ENCODE measurements at regions not wholly inside any gene's neighbourhood (a gene's known extent, or its start where the extent isn't known, plus 50 kb on each side); places are given as distances from the start of the nearest gene placed in this dataset.
"Not testable (repeated sequence)": the region's sequence is repeated elsewhere in the genome, so short reads cannot be mapped to it uniquely, and the experiment has no call there.

DNA sequence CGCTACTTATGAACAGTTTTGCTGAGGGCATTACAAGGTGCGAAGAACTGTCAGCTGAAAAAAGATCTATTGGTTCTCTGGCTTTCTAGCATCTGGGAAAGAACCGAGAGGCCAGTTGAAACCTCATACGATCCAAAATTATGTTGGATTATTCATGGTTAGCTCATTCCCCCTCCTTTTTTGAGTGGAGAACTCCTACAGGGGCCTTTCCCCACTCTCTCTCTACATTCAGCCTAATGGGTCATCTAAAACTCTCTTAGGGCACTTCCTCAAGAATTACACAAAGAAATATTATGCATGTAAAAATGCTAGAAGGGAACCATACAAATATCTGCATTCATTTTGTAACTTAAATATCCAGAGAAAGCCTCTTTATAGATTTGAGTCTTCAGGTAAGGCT lies 358.2 kb downstream of the ADGRL2 start:
- DNase-seq (ENCODE audit: low read depth in 2 of 2) = no peak

DNA sequence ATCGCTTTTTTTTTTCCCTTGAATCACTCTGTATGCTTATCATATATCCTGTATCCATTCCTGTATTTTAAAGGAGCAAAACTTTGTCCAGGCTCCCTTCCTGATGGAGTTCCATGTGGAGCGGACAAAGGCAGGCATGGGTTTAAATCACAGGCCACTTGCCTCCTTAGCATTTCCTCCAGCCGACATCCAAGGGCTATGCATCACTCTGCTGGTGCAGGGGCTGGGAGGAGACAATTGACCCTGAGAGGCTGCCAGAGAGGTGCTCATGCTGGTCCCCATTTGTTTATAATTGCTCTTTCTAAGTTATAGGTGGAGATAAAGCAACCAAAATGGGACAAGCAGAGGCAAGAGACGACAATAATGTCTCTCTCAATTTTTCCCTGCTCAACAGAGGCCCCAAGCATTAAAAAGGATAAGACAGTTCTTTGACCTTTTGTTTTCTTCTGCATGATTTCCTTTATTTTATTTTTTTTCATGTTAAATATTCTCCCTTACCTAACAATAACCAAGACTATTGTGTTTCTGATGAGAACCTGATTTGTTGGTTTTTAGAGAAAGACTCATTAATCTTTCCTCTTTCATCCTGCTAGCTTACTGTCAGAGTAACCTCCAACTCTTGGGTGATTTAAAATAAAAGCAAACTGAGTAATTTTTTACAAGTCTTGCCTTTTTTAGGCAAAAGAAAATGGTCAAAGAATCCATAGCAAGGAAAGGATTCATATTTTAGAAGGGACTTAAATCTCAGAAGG lies 353.7 kb downstream of the ADGRL2 start:
- no peak for DNase-seq (ENCODE audit: low read depth in 2 of 2)

DNA sequence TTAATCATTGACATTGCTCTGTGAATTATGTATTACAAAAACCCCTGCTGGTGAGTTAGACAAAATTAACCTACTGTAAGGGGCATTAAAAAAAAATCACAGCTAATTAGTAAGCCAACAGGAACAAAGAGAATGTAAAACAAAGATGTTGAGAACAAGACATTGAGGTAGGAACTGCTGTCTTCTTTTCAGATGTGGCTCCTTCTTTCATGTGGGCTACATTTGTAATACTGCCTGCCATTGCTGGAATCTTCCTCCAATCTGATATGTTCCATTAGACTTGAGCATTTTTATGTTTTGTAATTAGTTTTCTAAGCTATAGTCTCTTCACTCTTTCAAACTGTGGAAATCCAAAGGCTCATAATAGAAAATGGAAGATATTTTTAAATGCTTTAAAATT lies 353.0 kb downstream of the ADGRL2 start:
- no peak for DNase-seq (ENCODE audit: low read depth in 2 of 2)

DNA sequence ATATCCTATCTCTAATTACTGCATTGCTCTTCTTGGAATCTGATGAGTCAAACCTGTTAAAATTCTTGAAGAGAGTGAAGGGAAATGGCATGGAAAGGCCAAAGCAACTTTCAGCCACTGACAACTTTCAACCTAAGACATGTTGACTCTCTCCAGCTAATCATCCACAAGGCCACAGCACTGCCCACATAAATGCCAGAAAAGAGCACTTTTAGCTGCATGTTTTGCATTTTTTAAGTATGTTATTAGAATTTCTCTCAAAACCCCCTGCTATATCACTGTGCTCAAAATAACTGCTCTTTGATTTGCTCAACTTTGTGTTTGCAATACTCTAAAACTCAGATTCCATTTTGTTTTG lies 352.5 kb downstream of the ADGRL2 start:
- no peak for DNase-seq (ENCODE audit: low read depth in 2 of 2)

DNA sequence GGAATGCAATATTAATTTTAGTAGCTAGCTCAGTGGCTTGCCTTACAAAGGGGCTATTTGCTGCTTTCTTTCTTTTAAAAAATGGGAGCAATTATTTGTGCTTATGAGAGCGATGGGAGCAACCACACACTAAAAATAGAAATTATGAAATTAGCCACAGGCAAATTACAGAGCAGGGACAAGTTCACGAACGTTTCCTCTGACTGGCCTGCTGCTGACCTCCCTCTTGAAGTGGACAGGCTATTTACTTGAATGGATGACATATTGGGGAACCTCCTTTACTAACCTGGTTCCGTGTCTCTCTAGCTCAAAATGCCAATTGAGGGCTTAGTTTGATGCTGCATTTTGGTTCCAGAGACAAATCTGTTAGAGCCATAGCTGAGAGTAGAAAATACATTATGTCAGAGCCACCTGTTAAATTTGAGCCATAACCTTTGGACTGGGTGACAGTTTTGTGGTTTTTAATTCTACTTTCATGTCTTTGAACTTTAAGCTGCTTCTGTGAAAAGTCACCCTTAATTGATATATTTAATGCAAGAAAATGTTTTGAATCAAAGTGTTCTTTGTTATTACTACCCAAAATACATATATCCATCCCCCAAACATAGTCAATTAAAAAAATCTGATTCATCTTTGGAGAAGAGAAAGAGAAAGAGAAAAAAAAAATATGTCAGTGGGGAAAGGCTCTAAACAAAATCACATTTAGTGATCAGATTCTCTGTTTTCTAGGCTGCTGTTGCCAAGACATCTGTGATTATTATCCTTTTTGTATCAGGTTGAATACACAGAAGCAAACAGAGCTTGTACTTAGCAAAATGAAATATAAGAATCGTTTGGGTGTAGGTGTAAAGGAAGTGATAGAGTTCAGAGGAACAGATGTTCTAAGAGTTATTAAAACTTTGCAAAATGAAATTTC lies 351.9 kb downstream of the ADGRL2 start:
- DNase-seq (ENCODE audit: low read depth in 2 of 2) = no peak

DNA sequence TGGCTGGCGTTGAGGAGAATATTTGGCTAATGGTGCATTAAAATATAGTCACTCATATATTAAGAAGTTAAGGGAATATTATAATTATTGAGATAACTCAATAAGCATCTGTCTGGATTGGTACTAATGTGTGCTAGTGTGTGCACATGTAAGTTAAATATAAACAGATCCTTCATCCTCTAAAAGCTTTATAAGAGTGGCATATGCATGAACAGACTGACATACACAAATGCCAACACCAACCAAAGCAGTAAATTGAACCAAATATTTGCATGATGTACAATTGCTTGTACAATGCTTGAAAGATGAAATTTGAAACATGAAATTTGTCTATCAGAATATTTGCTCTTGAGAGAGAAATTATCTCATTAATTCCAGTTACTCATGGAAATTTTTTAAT lies 344.9 kb downstream of the ADGRL2 start:
- no peak for DNase-seq (ENCODE audit: low read depth in 2 of 2)

DNA sequence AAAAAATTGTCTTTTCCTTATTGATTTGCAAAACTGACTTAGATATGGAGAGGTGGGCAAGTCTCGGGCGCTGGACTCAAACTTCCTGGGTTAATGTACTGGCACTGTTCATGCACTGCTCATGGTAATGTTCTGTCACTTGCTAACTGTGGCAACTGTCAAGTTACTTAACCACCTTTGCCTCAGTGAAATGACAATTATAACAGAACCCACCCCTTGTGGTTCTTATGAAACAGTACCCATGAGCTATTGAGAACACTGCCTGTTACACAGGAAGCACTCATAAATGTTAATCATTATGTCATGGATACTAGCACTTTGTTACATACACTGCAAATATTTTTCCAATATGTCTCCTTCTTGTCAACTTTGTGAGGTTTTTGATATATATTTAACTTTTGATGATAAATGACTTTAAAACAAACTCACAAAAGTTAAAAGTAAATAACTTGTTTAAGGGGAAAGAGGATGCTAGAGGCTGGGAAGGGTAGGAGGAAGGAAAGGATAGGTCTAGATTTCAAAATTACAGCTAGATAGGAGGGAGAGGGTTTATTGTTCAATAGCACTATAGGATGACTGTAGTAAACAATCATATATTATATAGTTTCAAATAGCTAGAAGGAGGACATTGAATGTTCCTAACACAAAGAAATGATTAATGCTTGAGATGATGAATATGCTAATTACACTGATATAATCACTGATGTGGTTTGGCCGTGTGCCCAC lies 342.5 kb downstream of the ADGRL2 start:
- no peak for DNase-seq (ENCODE audit: low read depth in 2 of 2)

DNA sequence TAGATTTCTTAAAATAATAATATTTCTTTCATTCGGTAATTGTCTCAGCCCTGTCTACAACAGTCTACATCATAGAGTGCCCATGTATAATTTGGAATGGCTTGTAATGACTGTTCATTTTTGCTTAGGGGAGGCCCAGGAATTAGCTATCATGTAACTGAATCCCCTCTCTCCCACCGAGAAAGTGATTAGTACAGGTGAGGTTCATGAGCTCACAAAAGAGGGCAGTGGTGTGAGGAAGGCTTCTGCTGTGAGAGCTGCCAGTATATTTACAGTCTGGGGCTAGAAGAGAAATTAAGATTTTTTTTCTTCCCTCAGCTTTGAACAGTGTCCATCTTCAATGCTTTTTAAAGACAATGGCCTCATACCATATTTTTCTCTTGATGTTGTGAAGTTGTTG lies 340.7 kb downstream of the ADGRL2 start:
- DNase-seq (ENCODE audit: low read depth in 2 of 2) = no peak

DNA sequence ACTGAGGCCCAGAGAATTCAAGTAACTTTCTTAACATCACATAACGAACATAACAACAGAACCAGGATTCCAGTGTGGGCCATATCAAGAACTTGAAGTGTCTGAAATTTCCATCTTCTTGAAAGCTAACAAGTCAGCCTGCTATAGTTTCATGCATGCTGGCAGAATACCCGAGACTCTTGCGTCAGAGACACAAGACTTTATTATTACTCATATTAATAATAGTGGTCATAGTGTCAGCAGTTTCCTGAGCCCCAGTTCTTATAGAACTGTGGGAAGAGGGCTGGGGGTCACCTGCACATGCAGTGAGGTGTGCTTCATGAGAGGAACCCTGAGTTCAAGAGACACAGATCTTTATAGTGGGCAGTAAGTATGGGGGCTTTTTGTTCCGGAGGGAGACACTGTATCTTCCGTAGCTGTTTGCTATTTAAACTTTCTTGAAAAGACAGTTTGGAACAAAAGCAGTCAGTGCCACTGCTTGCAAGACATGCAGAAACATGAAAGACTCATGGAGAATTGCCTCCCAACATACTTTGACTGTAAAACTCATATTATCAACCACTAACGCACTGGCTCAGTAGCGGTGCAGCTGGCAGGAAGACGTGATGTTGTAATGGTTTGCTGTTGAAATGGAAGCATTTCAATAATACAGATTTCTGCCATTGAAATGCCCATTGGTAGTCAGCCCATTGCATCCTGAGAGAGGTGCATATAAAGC lies 339.2 kb downstream of the ADGRL2 start:
- no peak for DNase-seq (ENCODE audit: low read depth in 2 of 2)

DNA sequence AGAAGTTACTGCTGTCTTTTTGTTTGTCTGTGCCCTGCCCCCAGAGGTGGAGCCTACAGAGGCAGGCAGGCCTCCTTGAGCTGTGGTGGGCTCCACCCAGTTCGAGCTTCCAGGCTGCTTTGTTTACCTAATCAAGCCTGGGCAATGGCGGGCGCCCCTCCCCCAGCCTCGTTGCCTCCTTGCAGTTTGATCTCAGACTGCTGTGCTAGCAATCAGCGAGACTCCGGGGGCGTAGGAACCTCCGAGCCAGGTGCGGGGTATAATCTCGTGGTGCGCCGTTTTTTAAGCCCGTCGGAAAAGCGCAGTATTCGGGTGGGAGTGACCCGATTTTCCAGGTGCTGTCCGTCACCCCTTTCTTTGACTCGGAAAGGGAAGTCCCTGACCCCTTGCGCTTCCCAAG lies 335.6 kb downstream of the ADGRL2 start:
- DNase-seq (ENCODE audit: low read depth in 2 of 2) = not testable (repeated sequence)

DNA sequence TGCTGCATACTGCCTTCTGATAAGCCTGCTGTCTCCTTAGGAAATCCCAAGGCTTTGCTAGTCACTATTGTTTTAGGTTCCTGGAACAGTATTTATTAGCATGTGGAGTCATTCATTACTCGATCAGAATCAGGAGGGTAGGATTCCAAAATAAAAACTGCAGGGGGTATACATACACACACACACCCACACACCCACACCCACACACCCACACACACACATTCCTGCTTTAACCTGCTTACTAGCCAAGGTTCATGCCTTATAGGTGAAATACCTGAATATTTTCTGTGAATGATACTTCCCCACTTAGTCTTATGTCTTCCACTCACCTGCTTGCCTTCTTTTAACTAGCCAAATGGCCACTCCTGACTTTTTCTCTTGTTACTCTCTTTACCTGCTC lies 325.1 kb downstream of the ADGRL2 start:
- DNase-seq (ENCODE audit: low read depth in 2 of 2) = no peak

DNA sequence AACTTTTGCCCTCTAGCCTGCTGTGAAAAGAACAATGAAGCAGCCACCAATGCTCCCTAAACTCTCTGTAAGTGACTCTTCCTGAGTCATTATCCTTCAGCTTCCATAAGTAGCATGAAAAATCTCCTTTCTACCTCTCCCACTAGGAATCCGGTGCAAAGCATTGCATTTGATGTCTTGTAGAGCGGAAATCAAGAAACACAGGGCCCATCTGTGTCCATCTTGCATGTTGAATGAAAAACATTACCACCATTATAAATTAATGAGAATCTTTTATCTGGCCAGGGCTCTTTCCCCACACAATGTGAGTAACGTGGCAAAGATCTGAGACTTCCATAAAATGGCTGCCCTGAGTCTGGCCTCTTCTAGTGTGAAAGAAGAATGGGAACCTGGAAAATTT lies 324.4 kb downstream of the ADGRL2 start:
- DNase-seq (ENCODE audit: low read depth in 2 of 2) = no peak

DNA sequence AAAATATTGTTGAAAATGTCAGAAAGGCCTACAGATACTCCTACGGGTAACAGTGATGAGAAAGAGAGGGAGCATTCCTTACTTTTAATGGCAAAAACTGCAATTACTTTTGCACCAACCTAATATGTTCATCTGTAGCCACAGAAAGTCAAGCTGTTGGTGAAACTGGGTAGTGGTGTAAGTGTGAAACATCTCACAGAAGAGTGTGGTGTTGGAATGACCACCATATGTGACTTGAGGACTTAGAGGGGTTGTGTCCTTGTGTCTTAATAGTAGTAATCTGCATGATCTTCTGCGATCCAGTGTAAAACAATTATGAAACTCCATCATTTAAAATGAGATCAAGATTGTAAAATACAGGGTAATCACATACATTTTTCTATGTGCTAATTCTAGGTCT lies 320.7 kb downstream of the ADGRL2 start:
- no peak for DNase-seq (ENCODE audit: low read depth in 2 of 2)

DNA sequence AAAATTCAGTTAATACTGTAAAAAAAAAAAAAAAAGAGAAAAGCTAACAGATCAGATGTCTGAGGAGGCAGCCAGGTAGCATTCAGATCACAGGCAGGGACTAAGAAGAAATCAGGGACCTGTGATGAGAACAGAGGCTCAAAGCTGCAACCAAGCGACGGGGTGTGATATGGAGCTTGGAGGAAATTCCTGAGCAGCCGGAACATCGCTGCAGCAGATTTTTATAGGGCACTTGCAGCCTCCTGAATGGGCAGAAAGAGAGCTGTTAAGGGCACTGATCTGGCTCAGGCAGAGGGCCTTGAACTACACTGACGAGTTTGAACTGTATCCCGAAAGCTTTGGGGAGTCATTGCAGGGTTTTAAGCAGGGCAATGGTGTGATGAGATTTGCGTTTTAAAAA lies 315.4 kb downstream of the ADGRL2 start:
- no peak for DNase-seq (ENCODE audit: low read depth in 2 of 2)

DNA sequence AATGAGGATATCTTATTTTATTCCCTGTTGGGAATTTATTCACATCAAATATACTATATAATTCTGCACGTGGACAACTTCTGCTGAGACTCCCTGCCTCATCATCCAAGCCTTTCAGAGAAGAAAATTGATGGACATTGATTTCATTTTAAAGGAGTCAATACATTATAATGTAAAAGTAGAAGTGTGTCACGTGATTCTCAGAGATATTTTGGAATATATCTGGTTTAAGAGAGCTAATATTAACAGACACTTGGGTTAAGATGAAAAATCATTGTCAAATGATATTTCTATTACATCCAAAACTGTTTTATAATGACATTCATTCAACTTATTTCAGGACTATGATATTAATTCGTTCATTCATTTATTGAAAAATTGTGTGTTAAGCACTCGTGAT lies 314.2 kb downstream of the ADGRL2 start:
- no peak for DNase-seq (ENCODE audit: low read depth in 2 of 2)

DNA sequence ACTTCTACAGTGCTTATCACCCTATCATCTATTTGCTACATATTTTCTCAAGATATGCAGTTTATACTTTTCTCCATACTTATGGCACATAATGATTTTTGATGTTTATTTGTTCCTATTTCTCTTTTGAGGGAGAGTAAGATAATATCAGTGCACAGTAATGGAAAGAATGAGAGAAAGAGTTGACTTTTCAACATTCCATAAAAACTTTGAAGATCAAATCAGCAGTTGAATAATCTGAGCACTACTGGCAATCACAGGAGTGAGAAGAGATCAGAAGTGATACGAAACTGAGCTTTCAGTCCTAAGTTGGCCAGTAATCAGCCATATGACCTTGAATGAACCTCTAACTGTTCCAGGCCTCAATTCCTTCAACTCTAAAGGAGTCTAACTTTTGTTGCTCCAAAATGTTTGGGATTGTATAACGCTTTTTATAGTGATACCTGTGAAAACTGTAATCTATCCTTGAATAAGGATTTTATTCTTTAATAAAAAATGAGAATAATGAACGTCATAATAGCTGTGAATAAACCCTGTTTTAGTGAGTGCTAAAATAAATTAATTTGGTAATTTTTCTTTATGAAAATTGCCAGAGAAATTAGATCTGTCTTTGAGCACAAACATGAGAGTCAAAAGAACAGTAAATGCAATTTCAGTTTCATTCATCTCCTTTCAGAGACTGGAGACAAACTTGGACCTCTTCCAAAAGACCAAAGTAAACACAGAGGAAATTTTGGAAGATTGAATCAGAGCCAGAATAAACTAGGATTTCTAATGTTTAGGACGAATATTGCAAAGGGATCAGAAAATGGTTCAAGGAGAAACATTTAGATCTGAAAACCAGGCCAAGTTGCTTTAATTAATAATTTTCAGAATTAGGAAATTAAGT lies 309.9 kb downstream of the ADGRL2 start:
- no peak for DNase-seq (ENCODE audit: low read depth in 2 of 2)

DNA sequence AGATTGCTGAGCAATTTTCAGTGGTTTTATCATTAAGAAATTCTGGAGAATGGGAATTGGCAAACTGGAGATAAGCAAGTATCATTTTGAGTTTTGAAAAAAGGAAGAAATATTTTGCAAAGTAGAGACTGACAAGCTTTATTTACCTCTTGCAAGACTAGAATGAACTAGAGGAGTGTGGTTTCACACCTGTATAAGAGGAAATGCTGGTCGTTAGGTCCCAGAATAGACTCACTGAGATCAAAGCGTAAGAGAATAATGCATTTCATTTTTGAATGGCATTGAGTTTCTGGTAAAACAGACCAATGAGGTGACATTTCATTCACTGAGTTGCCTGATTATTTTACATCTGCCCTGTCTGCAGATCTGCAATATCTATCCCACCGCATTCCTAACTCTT lies 308.1 kb downstream of the ADGRL2 start:
- no peak for DNase-seq (ENCODE audit: low read depth in 2 of 2)

DNA sequence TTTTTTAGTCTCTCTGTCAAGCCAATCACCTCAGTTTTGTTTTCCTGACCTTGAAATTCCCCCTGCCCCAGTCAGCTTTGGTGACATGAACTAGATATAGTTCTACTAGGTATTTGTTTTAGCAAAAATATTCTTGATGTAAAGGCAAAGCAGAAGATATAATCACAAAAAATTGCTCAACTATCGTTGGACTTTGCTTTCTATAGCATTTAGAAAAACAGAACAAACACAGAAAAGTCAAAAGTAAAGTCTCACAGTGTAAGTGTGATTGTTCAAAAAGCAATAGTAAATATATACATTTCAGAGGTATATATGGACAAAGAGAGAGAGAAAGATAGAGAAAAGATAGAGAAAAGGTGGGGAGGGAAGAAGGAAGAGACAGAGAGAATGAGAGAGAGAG lies 305.9 kb downstream of the ADGRL2 start:
- DNase-seq (ENCODE audit: low read depth in 2 of 2) = no peak

DNA sequence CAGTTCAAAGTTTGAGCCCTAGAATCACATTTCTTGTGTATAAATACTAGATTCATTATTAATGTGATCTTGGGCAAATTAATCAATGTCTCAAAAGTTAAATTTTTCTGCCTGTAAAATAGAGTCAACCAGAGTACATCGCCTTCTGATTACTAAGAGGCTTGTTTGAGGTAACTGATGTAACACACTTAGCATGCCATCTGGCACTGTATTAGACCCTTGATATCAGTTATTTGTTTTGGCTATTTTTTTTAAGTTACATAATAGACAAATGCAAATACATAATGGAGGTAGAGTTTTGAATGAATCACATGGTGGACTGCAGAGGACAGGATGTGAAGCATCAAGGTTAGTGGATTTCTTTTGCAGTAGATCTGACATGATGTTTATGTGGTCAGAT lies 298.4 kb downstream of the ADGRL2 start:
- DNase-seq (ENCODE audit: low read depth in 2 of 2) = no peak

DNA sequence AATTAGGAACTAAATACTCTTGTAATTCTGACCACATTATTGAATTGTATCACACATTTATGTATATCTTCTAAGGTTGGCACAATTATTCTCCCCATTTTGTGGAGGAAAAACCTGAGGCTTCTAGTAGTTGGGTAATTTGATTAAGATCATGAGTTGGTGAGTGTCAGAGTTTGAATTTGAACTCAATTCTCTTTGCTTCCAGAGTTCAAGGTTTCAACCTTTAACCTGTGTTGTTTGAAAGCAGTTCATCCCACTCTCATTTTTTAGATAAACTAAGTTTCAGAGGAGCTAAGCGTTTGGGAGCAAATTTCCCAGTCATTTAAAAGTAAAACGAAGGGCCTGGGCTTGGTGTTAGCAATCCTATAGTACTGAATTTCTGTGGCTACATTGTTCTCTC lies 293.4 kb downstream of the ADGRL2 start:
- DNase-seq (ENCODE audit: low read depth in 2 of 2) = no peak

DNA sequence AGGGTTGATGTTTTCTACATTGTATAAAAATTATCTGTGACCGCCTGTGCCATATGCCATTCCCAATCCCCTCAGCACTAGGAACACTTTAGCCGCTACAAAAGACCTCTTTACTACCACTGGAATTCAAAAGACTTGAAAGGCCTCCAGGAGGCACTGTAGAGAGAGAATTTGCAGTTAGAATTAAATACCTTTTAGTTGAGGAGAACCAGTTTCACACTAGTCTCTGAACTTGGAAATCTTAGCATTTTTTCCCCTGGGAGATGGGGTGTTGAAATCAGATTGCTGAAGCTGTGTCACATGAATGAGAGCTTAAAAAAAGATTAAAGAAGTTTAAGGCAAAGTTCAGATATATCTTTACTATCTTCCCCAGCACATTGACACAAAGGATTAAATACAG lies 291.0 kb downstream of the ADGRL2 start:
- DNase-seq (ENCODE audit: low read depth in 2 of 2) = no peak
